ENCODE measurements at regions not wholly inside any gene's neighbourhood (a gene's known extent, or its start where the extent isn't known, plus 50 kb on each side); places are given as distances from the start of the nearest gene placed in this dataset.
"Not testable (repeated sequence)": the region's sequence is repeated elsewhere in the genome, so short reads cannot be mapped to it uniquely, and the experiment has no call there.

- no peak for DNase-seq
Measured at GRCh38 chr6:56799989-56800388, 154.9 kb upstream of the BEND6 start.

DNA sequence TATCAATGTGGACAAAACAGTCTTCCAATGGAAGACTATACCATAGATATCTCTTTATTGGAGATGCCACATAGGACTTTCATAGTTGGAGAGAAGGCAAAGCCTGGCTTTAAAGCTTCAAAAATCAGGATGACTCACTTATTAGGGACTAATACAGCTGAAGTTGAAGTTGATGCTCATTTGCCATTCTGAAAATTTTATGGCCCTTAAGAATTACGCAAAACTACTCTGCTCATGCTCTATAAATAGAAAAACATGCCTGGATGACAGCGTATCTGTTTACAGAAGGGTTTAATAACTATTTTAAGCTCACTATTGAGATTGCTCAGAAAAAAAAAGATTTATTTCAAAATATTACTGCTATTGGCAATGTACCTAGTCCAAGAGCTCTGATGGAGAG, 155.5 kb upstream of the DST start:
- no peak for DNase-seq

GRCh38 chr6:56796196-56796532, 153.5 kb upstream of the DST start:
- no peak for DNase-seq

- DNase-seq = no peak
Measured at GRCh38 chr6:56795466-56796195, 152.9 kb upstream of the DST start.

DNA sequence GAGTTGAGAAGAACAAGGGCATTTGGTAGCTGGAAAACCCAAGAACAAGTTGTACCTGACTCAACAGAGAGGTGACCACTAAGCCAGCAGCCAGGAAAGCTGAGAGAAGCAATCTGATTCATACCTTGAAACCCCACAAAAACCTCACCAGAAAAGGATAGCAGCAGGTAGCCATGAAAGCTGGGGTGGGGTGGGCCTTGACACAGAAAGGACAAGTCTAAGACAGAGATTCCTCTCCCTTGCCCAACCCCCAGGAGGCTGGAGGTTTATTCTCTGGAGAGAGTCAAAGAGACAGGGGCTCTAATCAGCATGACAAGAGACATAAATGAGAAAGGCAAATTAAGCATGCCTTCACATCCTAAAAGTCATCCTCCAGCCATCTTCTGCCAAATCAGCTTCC, 151.7 kb upstream of the DST start:
- DNase-seq = no peak

DNA sequence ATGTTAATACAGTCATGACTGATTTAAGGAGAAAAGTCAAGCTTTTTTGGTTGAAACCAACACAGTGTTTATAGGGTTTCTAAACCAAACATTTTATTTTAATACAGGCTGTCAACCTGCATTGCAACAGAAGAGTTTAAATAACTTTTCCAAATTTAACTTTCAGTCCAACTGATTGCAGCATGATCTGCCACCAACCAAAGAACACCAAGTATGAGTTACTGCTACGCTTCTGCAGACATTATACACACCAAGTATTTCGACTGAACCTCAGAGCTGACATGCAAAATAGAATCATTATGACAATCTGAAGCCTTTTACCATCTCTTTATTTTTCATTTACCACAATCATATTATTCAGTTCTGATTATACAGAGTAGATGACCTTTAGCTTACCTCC, 151.2 kb upstream of the DST start:
- no peak for DNase-seq

DNA sequence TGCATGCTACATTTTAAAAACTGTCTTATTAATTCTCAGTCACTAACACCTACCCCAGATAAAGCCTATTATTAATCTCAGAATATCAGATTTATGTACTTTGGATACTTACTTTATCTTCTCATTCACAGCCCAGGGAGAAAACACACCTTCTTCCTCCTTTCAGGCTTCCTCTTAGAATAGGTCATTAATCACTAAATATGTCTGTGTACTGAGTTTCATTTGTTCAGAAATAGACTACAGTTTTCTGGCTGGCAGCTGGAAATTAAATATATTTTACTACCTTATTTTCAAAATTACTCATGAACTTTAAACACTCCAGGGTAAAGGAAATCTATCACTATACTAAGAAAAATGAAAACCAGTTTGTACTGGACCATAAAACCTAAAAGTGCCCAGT, 147.7 kb upstream of the DST start:
- no peak for DNase-seq

- no peak for DNase-seq
Measured at GRCh38 chr6:56789879-56790278, 147.2 kb upstream of the DST start.

DNA sequence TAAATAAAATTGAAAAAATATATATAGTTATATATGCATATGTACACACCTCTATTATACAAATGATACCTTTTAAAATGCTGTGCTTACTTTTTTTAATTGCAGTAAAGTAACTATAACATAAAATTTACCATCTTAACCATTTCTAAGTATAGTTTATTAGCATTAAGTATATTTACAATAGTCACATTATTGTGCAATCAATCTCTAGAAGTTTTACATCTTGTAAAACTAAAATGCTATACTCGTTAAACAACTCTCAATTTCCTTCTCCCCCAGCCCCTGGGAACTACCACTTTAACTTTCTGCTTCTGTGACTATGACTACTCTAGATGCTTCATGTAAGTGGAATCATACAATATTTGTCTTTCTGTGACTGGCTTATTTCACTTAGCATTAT, 146.7 kb upstream of the DST start:
- DNase-seq = no peak

- no peak for DNase-seq
Measured at GRCh38 chr6:56787209-56787608, 144.5 kb upstream of the DST start.

GRCh38 chr6:56786256-56786655, 143.6 kb upstream of the DST start:
- no peak for DNase-seq

GRCh38 chr6:56785536-56785935, 142.8 kb upstream of the DST start:
- DNase-seq = not testable (repeated sequence)

DNA sequence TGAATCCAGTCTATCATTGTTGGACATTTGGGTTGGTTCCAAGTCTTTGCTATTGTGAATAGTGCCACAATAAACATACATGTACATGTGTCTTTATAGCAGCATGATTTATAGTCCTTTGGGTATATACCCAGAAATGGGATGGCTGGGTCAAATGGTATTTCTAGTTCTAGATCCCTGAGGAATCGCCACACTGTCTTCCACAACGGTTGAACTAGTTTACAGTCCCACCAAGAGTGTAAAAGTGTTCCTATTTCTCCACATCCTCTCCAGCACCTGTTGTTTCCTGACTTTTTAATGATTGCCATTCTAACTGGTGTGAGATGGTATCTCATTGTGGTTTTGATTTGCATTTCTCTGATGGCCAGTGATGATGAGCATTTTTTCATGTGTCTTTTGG, 137.4 kb upstream of the DST start:
- not testable (repeated sequence) for DNase-seq

- not testable (repeated sequence) for DNase-seq
Measured at GRCh38 chr6:56778503-56778902, 135.8 kb upstream of the DST start.

- DNase-seq = no peak
Measured at GRCh38 chr6:56775498-56776166, 132.9 kb upstream of the DST start.

GRCh38 chr6:56772737-56773184, 130.1 kb upstream of the DST start:
- DNase-seq = no peak

DNA sequence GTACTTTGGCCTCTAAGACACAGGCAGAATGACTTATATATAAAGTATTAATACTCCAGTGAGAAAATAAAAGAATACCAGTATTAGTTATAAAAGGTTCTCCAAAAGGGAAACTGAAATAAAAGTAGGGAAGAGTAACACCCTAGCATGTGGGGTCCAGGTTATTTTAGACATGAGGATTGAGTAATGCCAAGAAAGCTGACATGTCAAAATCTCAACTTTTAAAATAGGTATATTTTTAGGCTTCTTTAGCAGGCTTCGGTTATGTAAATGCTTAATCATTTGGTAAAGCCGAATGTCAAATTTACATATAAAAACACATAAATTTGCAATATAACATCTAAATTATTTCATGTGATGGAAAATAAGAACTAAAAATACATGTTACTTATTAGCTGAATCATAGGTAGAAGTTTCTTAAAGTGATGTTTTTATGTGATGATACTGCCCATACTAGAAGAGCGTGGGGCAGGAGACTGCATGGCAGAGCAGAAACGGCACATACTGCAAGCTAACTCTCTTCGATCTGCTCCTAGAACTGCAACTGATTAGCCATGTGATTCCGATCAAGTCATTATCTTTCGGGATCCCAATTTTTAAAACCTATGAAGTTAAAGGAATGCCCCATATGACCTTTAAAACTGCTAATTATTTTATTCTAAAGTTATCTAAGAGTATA, 129.4 kb upstream of the DST start:
- DNase-seq = no peak

DNA sequence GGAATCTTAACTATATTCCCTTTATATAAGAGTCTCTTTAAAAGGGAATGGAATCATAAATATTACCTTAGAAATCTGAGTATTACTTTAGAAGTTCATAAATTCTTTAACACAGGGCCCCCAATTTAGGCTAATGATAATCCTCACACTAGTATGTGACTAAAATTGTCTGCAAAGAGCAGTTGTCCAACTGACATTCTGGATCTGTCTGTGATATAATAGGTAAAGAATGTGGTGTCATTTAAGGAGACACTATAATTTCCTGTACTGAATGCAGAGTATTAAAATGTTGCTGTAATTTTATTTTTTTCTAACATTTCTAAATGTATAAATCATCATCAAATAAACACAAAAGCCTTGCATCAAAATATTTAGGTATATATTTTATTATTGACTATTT, 128.5 kb upstream of the DST start:
- no peak for DNase-seq

DNA sequence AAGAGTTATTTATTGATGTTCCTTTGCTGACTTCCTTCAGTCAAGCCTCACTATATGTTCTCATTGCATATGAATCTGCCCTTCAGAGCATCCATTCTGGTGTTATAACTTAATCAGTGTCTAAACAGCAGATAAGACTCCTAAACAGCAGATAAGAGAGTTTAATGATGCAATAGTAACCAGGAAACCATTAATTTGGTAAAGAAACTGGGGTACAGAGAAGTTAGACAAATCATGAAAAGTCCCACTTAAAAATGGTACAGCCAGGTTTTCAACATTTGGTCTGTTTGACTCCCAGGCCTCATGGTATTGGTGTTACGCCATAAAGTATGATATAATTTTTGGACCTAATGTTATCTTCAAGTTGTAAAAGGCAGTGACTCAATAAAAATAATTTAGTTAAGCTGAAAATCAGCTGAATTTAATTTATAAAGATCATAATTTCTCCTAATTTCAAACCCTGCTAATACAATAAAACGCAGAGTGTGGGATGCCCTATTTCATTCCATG, 127.4 kb upstream of the DST start:
- DNase-seq = no peak

GRCh38 chr6:56767892-56768531, 125.3 kb upstream of the DST start:
- DNase-seq = no peak

DNA sequence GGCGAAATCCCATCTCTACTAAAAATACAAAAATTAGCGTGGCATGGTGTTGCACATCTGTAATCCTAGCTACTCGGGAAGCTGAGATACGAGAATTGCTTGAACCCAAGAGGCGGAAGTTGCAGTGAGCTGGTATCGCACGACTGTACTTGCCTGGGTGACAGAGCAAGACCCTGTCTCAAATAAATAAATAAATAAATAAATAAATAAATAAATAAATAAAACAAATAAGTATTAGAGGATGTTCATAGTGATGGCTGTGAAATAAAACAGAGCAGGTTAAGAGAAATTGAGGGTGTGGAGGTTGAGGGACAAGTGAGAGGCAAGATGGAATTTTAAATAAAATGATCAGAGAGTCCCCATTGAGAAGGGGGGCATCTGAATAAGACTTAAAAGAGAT, 124.7 kb upstream of the DST start:
- DNase-seq = no peak

- no peak for DNase-seq
Measured at GRCh38 chr6:56766806-56767178, 124.1 kb upstream of the DST start.

GRCh38 chr6:56766139-56766805, 123.6 kb upstream of the DST start:
- no peak for DNase-seq

All from NCI-H187 (cell line).